ENCODE measurements at regions not wholly inside any gene's neighbourhood (a gene's known extent, or its start where the extent isn't known, plus 50 kb on each side); places are given as distances from the start of the nearest gene placed in this dataset.

- H3K27me3 ChIP-seq, result no peaks in the 10 kb centered on the region
- no peaks in the 10 kb centered on the region for H3K36me3 ChIP-seq
- TF ChIP-seq CTCF (IDR thresholded peaks at IDR 0.05; ENCODE audit: low read depth, low read length), result no peak
- H3K4me1 ChIP-seq, result no peaks in the 10 kb centered on the region
- H3K4me3 ChIP-seq (ENCODE audit: low read depth, low read length), result no peak overlapping the region
- no peaks in the 10 kb centered on the region for H3K9me3 ChIP-seq
- DNase-seq, result no peak
Observed at GRCh38 chr14:80414080-80414479, 202.8 kb upstream of the DIO2 start.

GRCh38 chr14:80404413-80404812 is 193.1 kb upstream of the DIO2 start:
- Histone ChIP-seq H3K4me1 (no peaks in the 10 kb centered on the region), H3K27me3 (no peaks in the 10 kb centered on the region), H3K4me3 (ENCODE audit: low read depth, low read length) (no peak overlapping the region), H3K36me3 (no peaks in the 10 kb centered on the region), H3K9me3 (no peaks in the 10 kb centered on the region)
- TF ChIP-seq CTCF (IDR thresholded peaks at IDR 0.05; ENCODE audit: low read depth, low read length), result no peak
- DNase-seq, result no peak

- TF ChIP-seq CTCF (IDR thresholded peaks at IDR 0.05; ENCODE audit: low read depth, low read length), result no peak
- Histone ChIP-seq H3K9me3 (no peaks in the 10 kb centered on the region), H3K4me1 (no peaks in the 10 kb centered on the region), H3K27me3 (no peaks in the 10 kb centered on the region), H3K4me3 (ENCODE audit: low read depth, low read length) (no peak overlapping the region), H3K36me3 (no peaks in the 10 kb centered on the region)
- no peak for DNase-seq
Observed at GRCh38 chr14:80403036-80403435, 191.7 kb upstream of the DIO2 start.

GRCh38 chr14:80395031-80395430 is 183.7 kb upstream of the DIO2 start:
- no peak for DNase-seq
- Histone ChIP-seq H3K27me3 (no peaks in the 10 kb centered on the region), H3K9me3 (no peaks in the 10 kb centered on the region), H3K4me3 (ENCODE audit: low read depth, low read length) (no peak overlapping the region), H3K4me1 (no peaks in the 10 kb centered on the region), H3K36me3 (no peaks in the 10 kb centered on the region)
- TF ChIP-seq CTCF (IDR thresholded peaks at IDR 0.05; ENCODE audit: low read depth, low read length), result no peak

GRCh38 chr14:80393766-80394165 is 182.5 kb upstream of the DIO2 start:
- Histone ChIP-seq H3K4me1 (no peaks in the 10 kb centered on the region), H3K36me3 (no peaks in the 10 kb centered on the region), H3K27me3 (no peaks in the 10 kb centered on the region), H3K9me3 (no peaks in the 10 kb centered on the region), H3K4me3 (ENCODE audit: low read depth, low read length) (no peak overlapping the region)
- DNase-seq, result no peak
- TF ChIP-seq CTCF (IDR thresholded peaks at IDR 0.05; ENCODE audit: low read depth, low read length), result no peak

GRCh38 chr14:80390906-80391305 is 179.6 kb upstream of the DIO2 start:
- Histone ChIP-seq H3K4me3 (ENCODE audit: low read depth, low read length) (no peak overlapping the region), H3K4me1 (no peaks in the 10 kb centered on the region), H3K36me3 (no peaks in the 10 kb centered on the region), H3K9me3 (no peaks in the 10 kb centered on the region), H3K27me3 (no peaks in the 10 kb centered on the region)
- no peak for DNase-seq
- TF ChIP-seq CTCF (IDR thresholded peaks at IDR 0.05; ENCODE audit: low read depth, low read length), result no peak
